ENCODE measurements at regions not wholly inside any gene's neighbourhood (a gene's known extent, or its start where the extent isn't known, plus 50 kb on each side); places are given as distances from the start of the nearest gene placed in this dataset.

DNA sequence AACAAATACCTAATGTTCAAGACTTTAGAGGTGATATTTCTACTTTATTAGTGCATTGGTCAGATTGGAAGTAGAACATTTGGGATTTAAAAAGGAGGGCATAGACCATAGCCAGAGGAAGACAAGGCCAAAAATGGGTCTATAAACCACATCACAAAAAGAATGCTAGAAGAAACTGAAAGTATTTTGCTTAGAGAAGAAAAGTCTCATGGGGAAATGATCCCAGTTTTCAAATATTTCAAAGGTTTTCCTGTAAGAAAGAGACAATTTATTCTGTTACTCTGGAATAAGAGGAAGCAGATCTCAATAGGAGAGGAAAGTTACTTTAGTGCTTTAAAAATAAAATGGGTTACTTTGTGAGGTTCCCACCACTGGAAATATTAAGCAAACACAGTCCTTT is 341.4 kb downstream of the TNS1 start:
- Histone ChIP-seq H3K27ac (no peak overlapping the region), H3K36me3 (no peaks in the 10 kb centered on the region), H3K27me3 (ENCODE audit: insufficient read depth, low read depth, severe bottlenecking) (no peaks in the 10 kb centered on the region), H3K9me3 (ENCODE audit: severe bottlenecking) (no peaks in the 10 kb centered on the region), H3K4me3 (ENCODE audit: low read depth, low read length) (no peak overlapping the region)
- DNase-seq = no peak
- TF ChIP-seq, protein P1, sequence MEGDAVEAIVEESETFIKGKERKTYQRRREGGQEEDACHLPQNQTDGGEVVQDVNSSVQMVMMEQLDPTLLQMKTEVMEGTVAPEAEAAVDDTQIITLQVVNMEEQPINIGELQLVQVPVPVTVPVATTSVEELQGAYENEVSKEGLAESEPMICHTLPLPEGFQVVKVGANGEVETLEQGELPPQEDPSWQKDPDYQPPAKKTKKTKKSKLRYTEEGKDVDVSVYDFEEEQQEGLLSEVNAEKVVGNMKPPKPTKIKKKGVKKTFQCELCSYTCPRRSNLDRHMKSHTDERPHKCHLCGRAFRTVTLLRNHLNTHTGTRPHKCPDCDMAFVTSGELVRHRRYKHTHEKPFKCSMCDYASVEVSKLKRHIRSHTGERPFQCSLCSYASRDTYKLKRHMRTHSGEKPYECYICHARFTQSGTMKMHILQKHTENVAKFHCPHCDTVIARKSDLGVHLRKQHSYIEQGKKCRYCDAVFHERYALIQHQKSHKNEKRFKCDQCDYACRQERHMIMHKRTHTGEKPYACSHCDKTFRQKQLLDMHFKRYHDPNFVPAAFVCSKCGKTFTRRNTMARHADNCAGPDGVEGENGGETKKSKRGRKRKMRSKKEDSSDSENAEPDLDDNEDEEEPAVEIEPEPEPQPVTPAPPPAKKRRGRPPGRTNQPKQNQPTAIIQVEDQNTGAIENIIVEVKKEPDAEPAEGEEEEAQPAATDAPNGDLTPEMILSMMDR (IDR thresholded peaks at IDR 0.05; ENCODE audit: low read depth, low read length) = no peak

DNA sequence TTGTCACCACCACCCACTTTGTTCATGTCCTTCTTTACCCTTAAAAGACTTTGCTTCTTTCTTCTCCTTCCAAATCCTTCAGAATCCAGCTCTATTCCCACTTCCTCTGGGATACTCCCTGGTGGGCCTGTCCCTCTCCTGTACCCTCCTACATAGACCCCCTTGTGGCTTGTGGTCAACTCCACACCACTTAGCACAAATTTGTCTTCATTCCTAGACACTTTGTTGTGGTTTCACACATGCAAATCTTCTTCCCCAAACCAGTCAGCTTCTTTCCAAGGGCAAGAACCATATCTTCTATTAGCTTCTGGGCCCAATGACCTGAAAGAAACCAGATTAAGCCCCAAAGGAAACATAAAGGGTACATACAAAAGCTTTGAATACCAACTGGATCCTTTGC is 342.4 kb downstream of the TNS1 start:
- DNase-seq = no peak
- Histone ChIP-seq H3K27me3 (ENCODE audit: insufficient read depth, low read depth, severe bottlenecking) (no peaks in the 10 kb centered on the region), H3K27ac (no peak overlapping the region), H3K36me3 (no peaks in the 10 kb centered on the region), H3K4me3 (ENCODE audit: low read depth, low read length) (no peak overlapping the region), H3K9me3 (ENCODE audit: severe bottlenecking) (no peaks in the 10 kb centered on the region)
- TF ChIP-seq, protein P1 (IDR thresholded peaks at IDR 0.05; ENCODE audit: low read depth, low read length) = no peak

DNA sequence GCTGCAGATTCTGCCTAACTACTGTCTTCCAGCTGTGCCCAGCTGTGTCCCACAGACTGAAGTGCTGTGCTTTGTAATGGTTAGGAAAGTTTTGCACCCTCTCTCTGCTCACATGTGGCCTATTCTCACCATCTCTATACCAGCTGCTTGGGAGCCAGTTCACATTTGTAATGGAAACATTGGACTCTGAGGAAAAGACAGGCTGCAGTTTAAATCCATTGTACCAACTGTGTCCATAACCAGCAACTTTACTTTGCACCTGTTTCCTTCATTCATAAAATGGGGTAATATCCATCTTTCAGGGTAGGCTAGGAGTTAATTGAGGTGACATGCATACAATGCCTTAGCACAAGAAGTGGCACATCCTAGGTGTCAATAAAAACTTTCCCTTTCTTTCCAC is 344.0 kb downstream of the TNS1 start:
- Histone ChIP-seq H3K36me3 (no peaks in the 10 kb centered on the region), H3K9me3 (ENCODE audit: severe bottlenecking) (no peaks in the 10 kb centered on the region), H3K27ac (no peak overlapping the region), H3K4me3 (ENCODE audit: low read depth, low read length) (no peak overlapping the region), H3K27me3 (ENCODE audit: insufficient read depth, low read depth, severe bottlenecking) (no peaks in the 10 kb centered on the region)
- no peak for DNase-seq
- TF ChIP-seq, protein P1 (IDR thresholded peaks at IDR 0.05; ENCODE audit: low read depth, low read length) = no peak

DNA sequence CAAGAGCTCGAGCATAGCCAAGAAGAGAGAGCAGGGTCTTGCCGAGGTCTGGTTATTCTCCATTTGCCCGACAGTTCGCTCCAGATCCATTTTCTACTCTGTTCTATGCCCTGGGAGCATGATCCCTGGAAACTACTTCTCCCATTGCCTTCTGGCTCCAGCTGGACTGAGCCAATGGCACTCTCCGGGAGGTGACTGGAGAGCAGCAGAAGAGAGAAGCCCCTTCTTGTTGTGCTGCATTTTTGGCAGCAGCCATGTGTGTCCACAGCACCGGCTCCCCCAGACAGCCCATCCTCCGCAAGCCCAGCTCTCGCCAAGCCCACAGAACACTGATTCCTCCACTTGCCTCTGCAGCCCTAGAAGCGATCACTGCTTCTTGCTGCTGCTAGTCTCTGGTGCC is 345.5 kb downstream of the TNS1 start:
- no peak overlapping the region for H3K4me3 ChIP-seq (ENCODE audit: low read depth, low read length)
- no peaks in the 10 kb centered on the region for H3K9me3 ChIP-seq (ENCODE audit: severe bottlenecking)
- DNase-seq = no peak
- TF ChIP-seq, protein P1 (IDR thresholded peaks at IDR 0.05; ENCODE audit: low read depth, low read length) = no peak
- H3K36me3 ChIP-seq = no peaks in the 10 kb centered on the region
- H3K27ac ChIP-seq = no peak overlapping the region
- H3K27me3 ChIP-seq (ENCODE audit: insufficient read depth, low read depth, severe bottlenecking) = no peaks in the 10 kb centered on the region

DNA sequence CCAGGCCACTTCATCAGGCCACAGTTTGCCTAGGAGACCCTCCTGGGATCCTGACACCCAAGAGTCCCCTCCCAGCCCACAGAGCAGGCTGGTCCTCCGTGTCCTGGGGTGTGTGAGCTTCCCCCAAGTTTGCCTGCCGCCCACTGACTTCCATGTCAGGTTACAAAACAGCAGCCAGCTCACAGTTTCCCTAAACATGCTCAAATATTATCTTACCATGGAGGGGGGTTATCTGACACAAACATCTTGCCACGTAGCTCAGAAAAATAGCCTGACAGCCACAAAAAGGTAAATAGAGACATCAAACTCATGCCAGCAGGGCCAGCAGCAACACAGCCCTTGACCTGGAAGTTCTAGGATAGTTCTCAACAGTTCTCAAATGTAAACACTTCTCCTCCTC is 346.5 kb downstream of the TNS1 start:
- H3K27me3 ChIP-seq (ENCODE audit: insufficient read depth, low read depth, severe bottlenecking) = no peaks in the 10 kb centered on the region
- TF ChIP-seq, protein P1 (IDR thresholded peaks at IDR 0.05; ENCODE audit: low read depth, low read length) = no peak
- H3K4me3 ChIP-seq (ENCODE audit: low read depth, low read length) = no peak overlapping the region
- no peaks in the 10 kb centered on the region for H3K36me3 ChIP-seq
- DNase-seq = no peak
- H3K27ac ChIP-seq = no peak overlapping the region
- no peaks in the 10 kb centered on the region for H3K9me3 ChIP-seq (ENCODE audit: severe bottlenecking)

DNA sequence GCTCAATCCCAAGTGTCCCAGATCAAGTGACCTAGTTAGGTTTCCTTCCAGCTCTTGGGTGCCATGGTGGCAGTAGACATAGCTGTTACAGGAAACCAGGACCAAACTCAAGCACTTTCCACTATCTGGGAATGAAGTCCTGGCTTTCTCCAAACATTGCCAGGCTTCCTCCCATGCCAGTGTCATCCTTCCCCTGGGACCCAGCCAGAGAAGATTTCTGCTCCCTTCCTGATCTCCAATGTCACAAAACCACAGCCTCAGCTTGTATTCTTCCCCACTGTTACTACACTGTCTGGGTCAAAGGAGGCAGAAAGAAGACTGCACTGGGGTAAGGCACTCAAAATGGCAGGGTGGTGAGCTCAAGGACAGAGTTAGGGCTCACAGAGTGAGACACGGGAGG is 347.1 kb downstream of the TNS1 start:
- Histone ChIP-seq H3K36me3 (no peaks in the 10 kb centered on the region), H3K9me3 (ENCODE audit: severe bottlenecking) (no peaks in the 10 kb centered on the region), H3K4me3 (ENCODE audit: low read depth, low read length) (no peak overlapping the region), H3K27ac (no peak overlapping the region), H3K27me3 (ENCODE audit: insufficient read depth, low read depth, severe bottlenecking) (no peaks in the 10 kb centered on the region)
- TF ChIP-seq, protein P1 (IDR thresholded peaks at IDR 0.05; ENCODE audit: low read depth, low read length) = no peak
- DNase-seq = no peak

Measured in WERI-Rb-1 (cell line).